ENCODE measurements at regions not wholly inside any gene's neighbourhood (a gene's known extent, or its start where the extent isn't known, plus 50 kb on each side); places are given as distances from the start of the nearest gene placed in this dataset.

- TF ChIP-seq CTCF (optimal IDR thresholded peaks at IDR 0.05 in 1 of 3, IDR thresholded peaks at IDR 0.05 in 1 of 3, conservative IDR thresholded peaks at IDR 0.05 in 1 of 3; ENCODE audit: extremely low read depth in 1 of 3, insufficient read depth in 2 of 3, low read length in 3 of 3) (no peak), EZH2 (IDR thresholded peaks at IDR 0.05; ENCODE audit: low read length) (no peak)
These were observed 429.8 kb downstream of the BCOR start for GRCh38 chrX:39667736-39668482.

All from keratinocyte (primary cell).